IMR-90 (cell line): ENCODE measurements at regions not wholly inside any gene's neighbourhood (a gene's known extent, or its start where the extent isn't known, plus 50 kb on each side); places are given as distances from the start of the nearest gene placed in this dataset.

ENCODE experiments used
- ATAC-seq: fragments of 200-7000 bp; cut with Tn5 transposase; 2 replicates; pipeline ENCODE4 v1.9.1; 2020; ENCODE audit warnings: low read depth, mild to moderate bottlenecking, moderate library complexity
- BruUV-seq: library from RNA; stranded (reverse); fragments of 400-500 nt; replicated peaks from 2 replicates; lab custom pipeline; 2021; lab: Mats Ljungman, UMichigan
- CTCF ChIA-PET: fragments of 300-600 bp; formaldehyde crosslinking; extraction: SDS; loops from one replicate; lab custom pipeline; 2021; ENCODE audit warnings: antibody characterized with exemption; lab: Yijun Ruan, JAX
- POLR2A ChIA-PET: fragments of 300-600 bp; sonication (Branson Sonifier 250); formaldehyde crosslinking; loops from one replicate; lab custom pipeline; 2022; ENCODE audit warnings: antibody characterized with exemption; ENCODE audit not compliant: unreplicated experiment; lab: Charles Lee
- DNase-seq: peaks from one replicate; pipeline ENCODE4 v3.0.0; 2013
- H2AFZ ChIP-seq: replicated peaks from 2 replicates; pipeline ENCODE3; 2013; ENCODE audit warnings: low read length, mild to moderate bottlenecking; ENCODE audit not compliant: poor library complexity
- H2AK5ac ChIP-seq: 2 replicates; pipeline ENCODE4 v1.6.1; 2013; ENCODE audit warnings: low read depth, low read length, inconsistent platforms
- H2AK9ac ChIP-seq: replicated peaks from 2 replicates; pipeline ENCODE3; 2013; ENCODE audit warnings: mild to moderate bottlenecking, low read depth, low read length, moderate library complexity; ENCODE audit not compliant: poor library complexity
- H2BK120ac ChIP-seq: 2 replicates; pipeline ENCODE4 v1.6.1; 2013; ENCODE audit warnings: low read depth, low read length, inconsistent platforms
- H2BK15ac ChIP-seq: 3 replicates; pipeline ENCODE4 v1.6.1; 2013; ENCODE audit warnings: low read depth, low read length, inconsistent platforms
- H2BK20ac ChIP-seq: 2 replicates; pipeline ENCODE4 v1.6.1; 2013; ENCODE audit warnings: low read depth, mild to moderate bottlenecking, inconsistent platforms, low read length, moderate library complexity
- H2BK5ac ChIP-seq: 2 replicates; pipeline ENCODE4 v1.6.1; 2013; ENCODE audit warnings: mild to moderate bottlenecking, low read depth, low read length, inconsistent platforms; ENCODE audit not compliant: poor library complexity, severe bottlenecking
- H3K14ac ChIP-seq: replicated peaks from 2 replicates; pipeline ENCODE4 v1.6.1; 2013; ENCODE audit warnings: low read depth, low read length, inconsistent platforms
- H3K18ac ChIP-seq: 2 replicates; pipeline ENCODE4 v1.6.1; 2013; ENCODE audit warnings: low read depth, low read length, control low read depth
- H3K23ac ChIP-seq: 2 replicates; pipeline ENCODE4 v1.6.1; 2013; ENCODE audit warnings: low read depth, low read length, inconsistent platforms
- H3K27ac ChIP-seq: 2 replicates; pipeline ENCODE4 v1.5.1; 2013; ENCODE audit warnings: mild to moderate bottlenecking, control low read depth, low read length; ENCODE audit not compliant: insufficient read depth
- H3K27me3 ChIP-seq: 2 replicates; pipeline ENCODE4 v1.6.1; 2013; ENCODE audit warnings: low read length; ENCODE audit not compliant: control insufficient read depth, insufficient read depth
- H3K36me3 ChIP-seq: 2 replicates; pipeline ENCODE4 v1.6.1; 2013; ENCODE audit warnings: low read length, mixed read lengths; ENCODE audit not compliant: control insufficient read depth, insufficient read depth
- H3K4ac ChIP-seq: 2 replicates; pipeline ENCODE4 v1.6.1; 2013; ENCODE audit warnings: low read depth, low read length, inconsistent platforms
- H3K4me1 ChIP-seq: 2 replicates; pipeline ENCODE4 v1.6.1; 2013; ENCODE audit warnings: low read length, mixed read lengths; ENCODE audit not compliant: control insufficient read depth, insufficient read depth
- H3K4me2 ChIP-seq: 2 replicates; pipeline ENCODE4 v1.6.1; 2013; ENCODE audit warnings: low read depth, mild to moderate bottlenecking, control low read depth, low read length, moderate library complexity
- H3K4me3 ChIP-seq: 2 replicates; pipeline ENCODE4 v1.5.1; 2013; ENCODE audit warnings: low read depth, mild to moderate bottlenecking, control low read depth, low read length, moderate library complexity; ENCODE audit not compliant: insufficient read depth
- H3K56ac ChIP-seq: 2 replicates; pipeline ENCODE4 v1.6.1; 2013; ENCODE audit warnings: low read length, inconsistent platforms; ENCODE audit not compliant: insufficient read depth; ENCODE audit errors: extremely low read depth
- H3K79me1 ChIP-seq, 2 experiments: 2 replicates each; pipeline ENCODE4 v1.6.1; 2013; ENCODE audit warnings: low read length in 2 of 2, inconsistent platforms in 1 of 2, low read depth in 1 of 2
- H3K9ac ChIP-seq: 2 replicates; pipeline ENCODE4 v1.6.1; 2013; ENCODE audit warnings: low read depth, low read length, control low read depth
- H3K9me1 ChIP-seq: 2 replicates; pipeline ENCODE4 v1.6.1; 2013; ENCODE audit warnings: low read length, inconsistent platforms; ENCODE audit not compliant: insufficient read depth
- H3K9me3 ChIP-seq: 2 replicates; pipeline ENCODE4 v1.6.1; 2013; ENCODE audit warnings: low read length; ENCODE audit not compliant: control insufficient read depth, insufficient read depth
- H4K20me1 ChIP-seq: 2 replicates; pipeline ENCODE4 v1.6.1; 2013; ENCODE audit warnings: low read length, inconsistent platforms; ENCODE audit not compliant: insufficient read depth
- H4K5ac ChIP-seq: 2 replicates; pipeline ENCODE4 v1.6.1; 2013; ENCODE audit warnings: mild to moderate bottlenecking, low read depth, low read length, control low read depth
- H4K8ac ChIP-seq, 2 experiments: 2 replicates each; pipeline ENCODE4 v1.6.1; 2013; ENCODE audit warnings: low read depth in 2 of 2, low read length in 2 of 2, control low read depth in 1 of 2, inconsistent platforms in 1 of 2
- H4K91ac ChIP-seq: 2 replicates; pipeline ENCODE4 v1.6.1; 2013; ENCODE audit warnings: low read depth, low read length, inconsistent platforms; ENCODE audit not compliant: insufficient read depth
- WGBS, 2 experiments: methylation state at CpG; one replicate each; pipeline versions ENCODE4 v1.1.5 to v1.1.7; 2013; ENCODE audit warnings: missing lambda C conversion rate in 2 of 2; ENCODE audit not compliant: insufficient read length in 1 of 2; ENCODE audit errors: extremely low coverage in 2 of 2; 5-methylcytosine and 5-hydroxymethylcytosine counted together
- dilution Hi-C: fragments of 300-500 bp; cut with HindIII; formaldehyde crosslinking; loops from one replicate; pipeline ENCODE4 v1.14.3; 2018; ENCODE audit warnings: low sequenced_read_pairs; ENCODE audit not compliant: unreplicated experiment
- in situ Hi-C: fragments of 300-500 bp; cut with MboI; formaldehyde crosslinking; loops from 3 replicates; pipeline ENCODE4 v1.14.3; 2019; ENCODE audit warnings: low sequenced_read_pairs, inconsistent platforms, mixed read lengths
- intact Hi-C: fragments of 100-400 bp; cut with micrococcal nuclease; formaldehyde crosslinking; loops from 2 replicates; pipeline ENCODE4 v1.10.0; 2022
- TF ChIP-seq, protein P1 (sequence below): fragments of 150-350 bp; IDR thresholded peaks from 2 replicates; pipeline ENCODE4 v1.6.1; 2017; ENCODE audit warnings: mild to moderate bottlenecking, antibody characterized with exemption, low read length, low read depth
- TF ChIP-seq, protein P2 (sequence below): conservative IDR thresholded peaks from 2 replicates; pipeline ENCODE4 v1.5.1; 2012; ENCODE audit warnings: mild to moderate bottlenecking, low read depth, low read length, improper control_type of control experiment

DNA sequence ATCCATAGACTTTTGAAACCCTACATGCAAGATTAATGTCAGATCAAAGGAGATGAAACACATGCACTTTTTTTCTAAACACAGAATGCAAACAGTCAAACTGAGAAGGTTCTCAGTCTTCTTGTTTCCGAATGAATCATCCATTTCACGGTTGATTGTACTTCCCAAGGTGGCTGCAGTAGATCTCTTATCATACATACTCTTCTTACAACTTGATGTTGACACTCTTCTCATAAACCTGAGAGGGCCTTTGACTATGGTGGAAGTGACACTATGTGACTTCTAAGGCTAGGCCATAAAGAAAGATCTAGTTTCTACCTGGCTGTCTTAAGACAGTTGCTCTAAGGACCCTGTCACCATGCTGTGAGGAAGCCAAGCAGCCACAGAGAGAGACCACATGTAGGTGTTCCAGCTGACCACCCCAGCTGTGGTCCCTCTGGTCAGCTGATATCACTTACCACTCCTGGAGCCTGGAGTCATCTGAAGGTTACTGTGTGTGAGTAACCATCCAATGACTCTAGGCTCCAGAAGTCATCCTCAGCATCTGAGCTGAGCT is 67.2 kb upstream of the HMGA2 start:
- CTCF ChIA-PET = interaction anchor here (0.5 kb wide), 1 partner anchor 14 kb away, joined by 3 read pairs; no protein-coding TSS in a partner anchor
- Histone ChIP-seq H3K4ac (no peak overlapping the region), H4K20me1 (no peaks in the 10 kb centered on the region), H2BK120ac (no peak overlapping the region), H3K18ac (no peak overlapping the region), H3K4me2 (no peak overlapping the region), H2AK9ac (no peak overlapping the region), H4K91ac (no peak overlapping the region), H3K14ac (no peak overlapping the region), H3K9me1 (no peaks in the 10 kb centered on the region), H2BK5ac (no peak overlapping the region), H3K27me3 (no peaks in the 10 kb centered on the region), H2BK20ac (no peak overlapping the region), H4K5ac (no peak overlapping the region), H3K56ac (no peak overlapping the region), H3K9ac (no peak overlapping the region), H3K79me1 (no peaks in the 10 kb centered on the region), H2AK5ac (no peak overlapping the region), H4K8ac (no peak overlapping the region), H2BK15ac (no peak overlapping the region), H3K27ac (no peak overlapping the region), H3K4me3 (no peak overlapping the region), H3K36me3 (no peaks in the 10 kb centered on the region), H3K9me3 (no peaks in the 10 kb centered on the region), H3K4me1 (no peaks in the 10 kb centered on the region), H3K23ac (no peak overlapping the region), H2AFZ (no peak overlapping the region)
- no TSS peak for BruUV-seq
- TF ChIP-seq, protein P1, sequence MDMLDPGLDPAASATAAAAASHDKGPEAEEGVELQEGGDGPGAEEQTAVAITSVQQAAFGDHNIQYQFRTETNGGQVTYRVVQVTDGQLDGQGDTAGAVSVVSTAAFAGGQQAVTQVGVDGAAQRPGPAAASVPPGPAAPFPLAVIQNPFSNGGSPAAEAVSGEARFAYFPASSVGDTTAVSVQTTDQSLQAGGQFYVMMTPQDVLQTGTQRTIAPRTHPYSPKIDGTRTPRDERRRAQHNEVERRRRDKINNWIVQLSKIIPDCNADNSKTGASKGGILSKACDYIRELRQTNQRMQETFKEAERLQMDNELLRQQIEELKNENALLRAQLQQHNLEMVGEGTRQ = 0 out of 2 replicates have a peak, but pooled peaks have one; percentile 6
- TF ChIP-seq, protein P2, sequence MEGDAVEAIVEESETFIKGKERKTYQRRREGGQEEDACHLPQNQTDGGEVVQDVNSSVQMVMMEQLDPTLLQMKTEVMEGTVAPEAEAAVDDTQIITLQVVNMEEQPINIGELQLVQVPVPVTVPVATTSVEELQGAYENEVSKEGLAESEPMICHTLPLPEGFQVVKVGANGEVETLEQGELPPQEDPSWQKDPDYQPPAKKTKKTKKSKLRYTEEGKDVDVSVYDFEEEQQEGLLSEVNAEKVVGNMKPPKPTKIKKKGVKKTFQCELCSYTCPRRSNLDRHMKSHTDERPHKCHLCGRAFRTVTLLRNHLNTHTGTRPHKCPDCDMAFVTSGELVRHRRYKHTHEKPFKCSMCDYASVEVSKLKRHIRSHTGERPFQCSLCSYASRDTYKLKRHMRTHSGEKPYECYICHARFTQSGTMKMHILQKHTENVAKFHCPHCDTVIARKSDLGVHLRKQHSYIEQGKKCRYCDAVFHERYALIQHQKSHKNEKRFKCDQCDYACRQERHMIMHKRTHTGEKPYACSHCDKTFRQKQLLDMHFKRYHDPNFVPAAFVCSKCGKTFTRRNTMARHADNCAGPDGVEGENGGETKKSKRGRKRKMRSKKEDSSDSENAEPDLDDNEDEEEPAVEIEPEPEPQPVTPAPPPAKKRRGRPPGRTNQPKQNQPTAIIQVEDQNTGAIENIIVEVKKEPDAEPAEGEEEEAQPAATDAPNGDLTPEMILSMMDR = no peak
- dilution Hi-C loops = no loop called here
- POLR2A ChIA-PET = no interaction called here
- ATAC-seq = no peak
- intact Hi-C loops = no loop called here
- WGBS, 2 experiments = no CpG with 5 or more reads among the region's 2 CpGs
- in situ Hi-C loops = no loop called here
- peak; percentile 16 for DNase-seq
